H9 (cell line): ENCODE measurements at regions not wholly inside any gene's neighbourhood (a gene's known extent, or its start where the extent isn't known, plus 50 kb on each side); places are given as distances from the start of the nearest gene placed in this dataset.

Experiments used
- DNase-seq: peaks from one replicate; pipeline ENCODE4 v3.0.0-alpha.2; 2017
- H2AFZ ChIP-seq: one replicate; pipeline ENCODE4 v1.6.1; 2013; ENCODE audit warnings: mild to moderate bottlenecking, low read length, control low read depth, moderate library complexity
- H2AK5ac ChIP-seq: 2 replicates; pipeline ENCODE4 v1.6.1; 2013; ENCODE audit warnings: low read length, control low read depth, mixed read lengths; ENCODE audit not compliant: insufficient read length
- H2BK120ac ChIP-seq: one replicate; pipeline ENCODE4 v1.6.1; 2013; ENCODE audit warnings: low read depth, mild to moderate bottlenecking, low read length, control low read depth, inconsistent platforms; ENCODE audit not compliant: poor library complexity, severe bottlenecking
- H2BK12ac ChIP-seq: 2 replicates; pipeline ENCODE4 v1.6.1; 2013; ENCODE audit warnings: low read length, control low read depth, mixed read lengths, low read depth; ENCODE audit not compliant: insufficient read length
- H2BK15ac ChIP-seq: 2 replicates; pipeline ENCODE4 v1.6.1; 2013; ENCODE audit warnings: low read depth, low read length, control low read depth
- H2BK20ac ChIP-seq: one replicate; pipeline ENCODE4 v1.6.1; 2013; ENCODE audit warnings: low read depth, mild to moderate bottlenecking, low read length, control low read depth, inconsistent platforms; ENCODE audit not compliant: poor library complexity, severe bottlenecking
- H2BK5ac ChIP-seq: 2 replicates; pipeline ENCODE4 v1.6.1; 2013; ENCODE audit warnings: low read length, control low read depth, mixed read lengths; ENCODE audit not compliant: insufficient read length
- H3K14ac ChIP-seq: 2 replicates; pipeline ENCODE4 v1.6.1; 2013; ENCODE audit warnings: low read length, control low read depth; ENCODE audit not compliant: insufficient read depth
- H3K18ac ChIP-seq: 2 replicates; pipeline ENCODE4 v1.6.1; 2013; ENCODE audit warnings: low read depth, mild to moderate bottlenecking, mixed read lengths, low read length, control low read depth; ENCODE audit not compliant: insufficient read length
- H3K23ac ChIP-seq: 2 replicates; pipeline ENCODE4 v1.6.1; 2013; ENCODE audit warnings: low read length, control low read depth, mixed read lengths, low read depth; ENCODE audit not compliant: insufficient read length
- H3K23me2 ChIP-seq: 2 replicates; pipeline ENCODE4 v1.6.1; 2013; ENCODE audit warnings: low read depth, mild to moderate bottlenecking, mixed read lengths, low read length, control low read depth; ENCODE audit not compliant: insufficient read length, poor library complexity, severe bottlenecking
- H3K27ac ChIP-seq: 2 replicates; pipeline ENCODE4 v1.5.1; 2013; ENCODE audit warnings: low read length, control low read depth, mixed read lengths, low read depth; ENCODE audit not compliant: insufficient read length
- H3K27me3 ChIP-seq: 2 replicates; pipeline ENCODE4 v1.6.1; 2013; ENCODE audit warnings: low read length, control low read depth, inconsistent platforms; ENCODE audit not compliant: insufficient read depth
- H3K4ac ChIP-seq: 2 replicates; pipeline ENCODE4 v1.6.1; 2013; ENCODE audit warnings: low read depth, mild to moderate bottlenecking, control low read depth, inconsistent platforms, low read length, moderate library complexity
- H3K4me1 ChIP-seq: 2 replicates; pipeline ENCODE4 v1.6.1; 2013; ENCODE audit warnings: low read length, control low read depth, inconsistent platforms; ENCODE audit not compliant: insufficient read depth
- H3K4me2 ChIP-seq: 2 replicates; pipeline ENCODE4 v1.6.1; 2013; ENCODE audit warnings: low read length, control low read depth, mixed read lengths; ENCODE audit not compliant: insufficient read length, insufficient read depth
- H3K56ac ChIP-seq: 2 replicates; pipeline ENCODE4 v1.6.1; 2013; ENCODE audit warnings: low read depth, mild to moderate bottlenecking, mixed read lengths, low read length, control low read depth; ENCODE audit not compliant: insufficient read length
- H3K79me1 ChIP-seq: 2 replicates; pipeline ENCODE4 v1.6.1; 2013; ENCODE audit warnings: low read depth, mild to moderate bottlenecking, moderate library complexity, low read length, control low read depth, inconsistent platforms; ENCODE audit not compliant: insufficient read depth, poor library complexity, severe bottlenecking
- H3K79me2 ChIP-seq: 2 replicates; pipeline ENCODE4 v1.6.1; 2013; ENCODE audit warnings: low read length, control low read depth, inconsistent platforms; ENCODE audit not compliant: insufficient read depth
- H3K9ac ChIP-seq: 2 replicates; pipeline ENCODE4 v1.6.1; 2013; ENCODE audit warnings: low read length, control low read depth, mixed read lengths; ENCODE audit not compliant: insufficient read length; ENCODE audit errors: extremely low read depth
- H3K9me3 ChIP-seq: one replicate; pipeline ENCODE4 v1.6.1; 2013; ENCODE audit warnings: low read depth, low read length, inconsistent platforms; ENCODE audit not compliant: control insufficient read depth
- H3T11ph ChIP-seq: one replicate; pipeline ENCODE4 v1.6.1; 2013; ENCODE audit warnings: mild to moderate bottlenecking, low read length, control low read depth, inconsistent platforms
- H4K20me1 ChIP-seq: one replicate; pipeline ENCODE4 v1.6.1; 2013; ENCODE audit not compliant: control insufficient read depth, insufficient read length, insufficient read depth
- H4K5ac ChIP-seq: 2 replicates; pipeline ENCODE4 v1.6.1; 2013; ENCODE audit warnings: low read depth, mild to moderate bottlenecking, mixed read lengths, low read length, control low read depth; ENCODE audit not compliant: insufficient read length
- H4K8ac ChIP-seq: replicated peaks from 2 replicates; pipeline ENCODE4 v1.6.1; 2013; ENCODE audit warnings: low read length, control low read depth, mixed read lengths, low read depth; ENCODE audit not compliant: insufficient read length
- H4K91ac ChIP-seq: 2 replicates; pipeline ENCODE4 v1.6.1; 2013; ENCODE audit warnings: low read depth, mild to moderate bottlenecking, moderate library complexity, mixed read lengths, low read length, control low read depth; ENCODE audit not compliant: insufficient read length
- H3K27ac Mint-ChIP-seq, 3 experiments: 2 replicates in 2 of 3; 3 replicates in 1 of 3; pipeline ENCODE4 v1.8.0; 2020 to 2021; ENCODE audit warnings: mixed read lengths in 3 of 3, mild to moderate bottlenecking in 1 of 3, moderate library complexity in 1 of 3
- H3K27me3 Mint-ChIP-seq: 2 replicates; pipeline ENCODE4 v1.8.0; 2021; ENCODE audit warnings: low read depth, mild to moderate bottlenecking, moderate library complexity, mixed read lengths
- H3K36me3 Mint-ChIP-seq, 3 experiments: 2 replicates in 2 of 3; 3 replicates in 1 of 3; pipeline ENCODE4 v1.8.0; 2020 to 2021; ENCODE audit warnings: low read depth in 3 of 3, mixed read lengths in 3 of 3; ENCODE audit not compliant: insufficient read depth in 1 of 3
- H3K4me1 Mint-ChIP-seq, 2 experiments: 2 replicates each; pipeline ENCODE4 v1.8.0; 2020; ENCODE audit warnings: mixed read lengths in 2 of 2
- H3K4me3 Mint-ChIP-seq, 2 experiments: 2 replicates in 1 of 2; 3 replicates in 1 of 2; pipeline ENCODE4 v1.8.0; 2020 to 2021; ENCODE audit warnings: mild to moderate bottlenecking in 2 of 2, mixed read lengths in 2 of 2, moderate library complexity in 1 of 2
- H3K9me3 Mint-ChIP-seq, 2 experiments: 2 replicates in 1 of 2; 3 replicates in 1 of 2; pipeline ENCODE4 v1.8.0; 2020; ENCODE audit warnings: mild to moderate bottlenecking in 2 of 2, mixed read lengths in 2 of 2, moderate library complexity in 1 of 2
- CTCF ChIP-seq: fragments of 200-600 bp; sonication (generic); conservative IDR thresholded peaks from 3 replicates; pipeline ENCODE4 v1.8.0; 2021; ENCODE audit warnings: antibody characterized with exemption, mild to moderate bottlenecking

GRCh38 chr21:22691658-22692057 lies 1693.4 kb downstream of the NCAM2 start:
- no peak overlapping the region for H3K27ac ChIP-seq
- no peak overlapping the region for H3K14ac ChIP-seq
- H3K4ac ChIP-seq: no peak overlapping the region
- DNase-seq: no peak
- no peak overlapping the region for H4K91ac ChIP-seq
- no peaks in the 10 kb centered on the region for H3K4me1 ChIP-seq
- H2AK5ac ChIP-seq: no peak overlapping the region
- Mint-ChIP-seq H3K36me3 (peaks cover 3 to 19% (median 17%) of the 10 kb centered on the region in 3 experiments), H3K27ac (no peak overlapping the region), H3K4me3 (no peak overlapping the region), H3K9me3 (peaks cover 33 to 45% of the 10 kb centered on the region in 2 experiments), H3K27me3 (no peaks in the 10 kb centered on the region), H3K4me1 (no peaks in the 10 kb centered on the region)
- no peak overlapping the region for H3K4me2 ChIP-seq
- H3K18ac ChIP-seq: no peak overlapping the region
- H2BK15ac ChIP-seq: no peak overlapping the region
- H3K23ac ChIP-seq: no peak overlapping the region
- no peak overlapping the region for H2BK120ac ChIP-seq
- H4K8ac ChIP-seq: no peak overlapping the region
- no peak overlapping the region for H4K5ac ChIP-seq
- no peak overlapping the region for H2BK5ac ChIP-seq
- H2BK12ac ChIP-seq: no peak overlapping the region
- H3K27me3 ChIP-seq: no peaks in the 10 kb centered on the region; the same call in 1 of the 2 replicates
- no peaks in the 10 kb centered on the region for H3K79me1 ChIP-seq
- no peak overlapping the region for H3K56ac ChIP-seq
- no peak for TF ChIP-seq CTCF
- H4K20me1 ChIP-seq: no peaks in the 10 kb centered on the region
- no peaks in the 10 kb centered on the region for H3K9me3 ChIP-seq
- H3K9ac ChIP-seq: no peak overlapping the region
- no peak overlapping the region for H3T11ph ChIP-seq
- H2BK20ac ChIP-seq: no peak overlapping the region
- no peaks in the 10 kb centered on the region for H3K23me2 ChIP-seq
- H2AFZ ChIP-seq: no peak overlapping the region
- no peaks in the 10 kb centered on the region for H3K79me2 ChIP-seq
